Cardiac muscle cell (in vitro differentiated cells and primary cell): ENCODE measurements at regions not wholly inside any gene's neighbourhood (a gene's known extent, or its start where the extent isn't known, plus 50 kb on each side); places are given as distances from the start of the nearest gene placed in this dataset.

ENCODE experiments used
- DNase-seq, 2 donors: peaks; one replicate each; pipeline versions ENCODE4 v3.0.0 to v3.0.0-alpha.2; 2010 to 2017; ENCODE audit warnings: low read depth in 1 of 2, low spot score in 1 of 2
- H3K27ac ChIP-seq: fragments of 200-600 bp; sonication (generic); 2 replicates; pipeline ENCODE4 v1.5.1; 2016
- H3K27me3 ChIP-seq: fragments of 200-600 bp; sonication (generic); 2 replicates; pipeline ENCODE4 v1.6.0; 2016; ENCODE audit warnings: control low read depth
- H3K36me3 ChIP-seq: fragments of 200-600 bp; sonication (generic); 2 replicates; pipeline ENCODE4 v1.5.1; 2016; ENCODE audit warnings: control low read depth
- H3K4me1 ChIP-seq: fragments of 200-600 bp; sonication (generic); 2 replicates; pipeline ENCODE4 v1.8.1; 2017; ENCODE audit warnings: low read depth, mild to moderate bottlenecking, mixed run types
- H3K4me3 ChIP-seq: fragments of 200-600 bp; sonication (generic); 2 replicates; pipeline ENCODE4 v1.5.1; 2016; ENCODE audit warnings: mild to moderate bottlenecking
- H3K9me3 ChIP-seq: fragments of 200-600 bp; sonication (generic); 2 replicates; pipeline ENCODE4 v1.5.1; 2017; ENCODE audit warnings: low read depth, mild to moderate bottlenecking, control low read depth
- CTCF ChIP-seq: IDR thresholded peaks from 2 replicates; pipeline ENCODE4 v1.5.1; 2012; ENCODE audit warnings: low read depth, mild to moderate bottlenecking, low read length

GRCh38 chr3:168615493-168616020 lies 519.8 kb upstream of the GOLIM4 start:
- no peak for DNase-seq
- H3K4me3 ChIP-seq: no peak overlapping the region
- H3K27ac ChIP-seq: peak overlapping the region; percentile 83
- peaks cover 73% of the 10 kb centered on the region for H3K4me1 ChIP-seq
- no peaks in the 10 kb centered on the region for H3K9me3 ChIP-seq
- no peaks in the 10 kb centered on the region for H3K27me3 ChIP-seq
- no peaks in the 10 kb centered on the region for H3K36me3 ChIP-seq
- TF ChIP-seq CTCF: no peak

GRCh38 chr3:168613151-168613550 lies 517.4 kb upstream of the GOLIM4 start:
- TF ChIP-seq CTCF: no peak
- H3K27me3 ChIP-seq: no peaks in the 10 kb centered on the region
- no peak for DNase-seq
- H3K9me3 ChIP-seq: no peaks in the 10 kb centered on the region
- peaks cover 76% of the 10 kb centered on the region for H3K4me1 ChIP-seq
- no peaks in the 10 kb centered on the region for H3K36me3 ChIP-seq
- H3K27ac ChIP-seq: peak overlapping the region; percentile 83
- H3K4me3 ChIP-seq: no peak overlapping the region

- no peaks in the 10 kb centered on the region for H3K9me3 ChIP-seq
- TF ChIP-seq CTCF: no peak
These were observed 516.9 kb upstream of the GOLIM4 start for GRCh38 chr3:168612671-168613070.

GRCh38 chr3:168611826-168612225 lies 516.1 kb upstream of the GOLIM4 start:
- DNase-seq: no peak
- no peak overlapping the region for H3K4me3 ChIP-seq
- TF ChIP-seq CTCF: no peak
- H3K9me3 ChIP-seq: no peaks in the 10 kb centered on the region
- H3K4me1 ChIP-seq: peaks cover 66% of the 10 kb centered on the region
- peak overlapping the region; percentile 83 for H3K27ac ChIP-seq
- H3K36me3 ChIP-seq: no peaks in the 10 kb centered on the region
- H3K27me3 ChIP-seq: no peaks in the 10 kb centered on the region

More at GRCh38 chr3:168612671-168613070, 516.9 kb upstream of the GOLIM4 start:
- Histone ChIP-seq H3K4me3 (no peak overlapping the region), H3K27ac (peak overlapping the region; percentile 83), H3K4me1 (peaks cover 75% of the 10 kb centered on the region), H3K27me3 (no peaks in the 10 kb centered on the region), H3K36me3 (no peaks in the 10 kb centered on the region)
- DNase-seq: no peak

DNA sequence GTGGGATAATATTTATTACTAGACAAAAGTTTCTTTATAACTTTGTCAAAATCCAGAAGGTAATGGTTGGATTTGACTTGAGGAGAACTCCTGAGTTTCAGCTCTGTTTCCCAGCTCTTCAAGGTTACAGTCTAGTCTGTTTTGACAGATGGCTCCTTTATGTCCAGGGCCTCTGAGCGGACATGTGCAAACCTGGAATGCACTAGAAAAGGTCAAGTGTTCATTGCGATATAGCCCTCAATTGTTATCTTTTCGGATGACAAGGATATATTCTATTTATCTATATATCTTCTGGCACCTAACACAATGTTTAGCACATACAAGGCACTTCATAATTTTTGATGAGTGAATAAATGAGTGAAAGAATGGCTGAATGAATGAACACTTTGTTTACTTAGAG lies 513.2 kb upstream of the GOLIM4 start:
- Histone ChIP-seq H3K36me3 (no peaks in the 10 kb centered on the region), H3K27ac (peak overlapping the region; percentile 76), H3K4me3 (no peak overlapping the region), H3K27me3 (no peaks in the 10 kb centered on the region), H3K4me1 (peaks cover 67% of the 10 kb centered on the region), H3K9me3 (no peaks in the 10 kb centered on the region)
- TF ChIP-seq CTCF: no peak
- peak in 1 of 2 donors; percentile 56 for DNase-seq
